Tibial nerve (tissue), 3 donors: ENCODE measurements at regions not wholly inside any gene's neighbourhood (a gene's known extent, or its start where the extent isn't known, plus 50 kb on each side); places are given as distances from the start of the nearest gene placed in this dataset.

Source experiments
- POLR2A ChIP-seq, 2 donors: fragments of 450-650 bp; IDR thresholded peaks; one replicate each; pipeline ENCODE4 v1.6.1; 2017; ENCODE audit warnings: antibody characterized with exemption in 2 of 2, mild to moderate bottlenecking in 2 of 2, moderate library complexity in 2 of 2
- TF ChIP-seq, protein P1 (sequence below), 5 experiments: fragments of 200-600 bp in 3 of 5; fragments of 450-650 bp in 2 of 5; sonication (generic) in 3 of 5; IDR thresholded peaks; one replicate each; pipeline ENCODE4 v1.5.1; 2016 to 2019; ENCODE audit warnings: antibody characterized with exemption in 5 of 5, mild to moderate bottlenecking in 3 of 5, moderate library complexity in 2 of 5

DNA sequence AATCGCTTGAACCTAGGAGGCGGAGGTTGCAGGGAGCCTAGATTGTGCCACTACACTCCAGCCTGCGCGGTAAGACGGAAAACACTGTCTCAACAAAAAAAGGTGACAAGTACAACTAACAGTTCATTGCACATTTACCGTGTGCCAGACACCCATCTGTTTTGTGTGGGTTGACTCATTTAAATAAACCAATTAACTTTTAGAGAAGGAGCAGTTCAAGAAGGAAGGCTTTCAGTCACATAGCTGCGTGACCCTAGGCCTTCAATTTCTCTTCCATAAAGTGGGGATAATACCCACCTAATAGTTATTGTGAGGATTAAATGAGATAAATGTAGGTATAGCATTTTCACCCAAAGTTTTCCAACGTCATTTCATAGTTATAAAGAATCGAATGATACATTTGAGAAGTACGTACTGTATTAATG is 52.3 kb upstream of the KDM7A start:
- TF ChIP-seq POLR2A (IDR thresholded peaks at IDR 0.05): no peak
- TF ChIP-seq, protein P1, sequence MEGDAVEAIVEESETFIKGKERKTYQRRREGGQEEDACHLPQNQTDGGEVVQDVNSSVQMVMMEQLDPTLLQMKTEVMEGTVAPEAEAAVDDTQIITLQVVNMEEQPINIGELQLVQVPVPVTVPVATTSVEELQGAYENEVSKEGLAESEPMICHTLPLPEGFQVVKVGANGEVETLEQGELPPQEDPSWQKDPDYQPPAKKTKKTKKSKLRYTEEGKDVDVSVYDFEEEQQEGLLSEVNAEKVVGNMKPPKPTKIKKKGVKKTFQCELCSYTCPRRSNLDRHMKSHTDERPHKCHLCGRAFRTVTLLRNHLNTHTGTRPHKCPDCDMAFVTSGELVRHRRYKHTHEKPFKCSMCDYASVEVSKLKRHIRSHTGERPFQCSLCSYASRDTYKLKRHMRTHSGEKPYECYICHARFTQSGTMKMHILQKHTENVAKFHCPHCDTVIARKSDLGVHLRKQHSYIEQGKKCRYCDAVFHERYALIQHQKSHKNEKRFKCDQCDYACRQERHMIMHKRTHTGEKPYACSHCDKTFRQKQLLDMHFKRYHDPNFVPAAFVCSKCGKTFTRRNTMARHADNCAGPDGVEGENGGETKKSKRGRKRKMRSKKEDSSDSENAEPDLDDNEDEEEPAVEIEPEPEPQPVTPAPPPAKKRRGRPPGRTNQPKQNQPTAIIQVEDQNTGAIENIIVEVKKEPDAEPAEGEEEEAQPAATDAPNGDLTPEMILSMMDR (IDR thresholded peaks at IDR 0.05): no peak
